Nephron progenitor cell (in vitro differentiated cells): ENCODE measurements at regions not wholly inside any gene's neighbourhood (a gene's known extent, or its start where the extent isn't known, plus 50 kb on each side); places are given as distances from the start of the nearest gene placed in this dataset.

Source experiments
- DNase-seq: peaks from one replicate; pipeline ENCODE4 v3.0.0; 2021
- H3K27ac Mint-ChIP-seq: 2 replicates; pipeline ENCODE4 v1.8.0; 2021; ENCODE audit warnings: mild to moderate bottlenecking, moderate library complexity, mixed read lengths
- H3K27me3 Mint-ChIP-seq: 2 replicates; pipeline ENCODE4 v1.8.0; 2021; ENCODE audit warnings: mild to moderate bottlenecking, low read depth, mixed read lengths; ENCODE audit not compliant: poor library complexity
- H3K36me3 Mint-ChIP-seq: 2 replicates; pipeline ENCODE4 v1.8.0; 2021; ENCODE audit warnings: low read depth, mixed read lengths
- H3K4me1 Mint-ChIP-seq: 2 replicates; pipeline ENCODE4 v1.8.0; 2021; ENCODE audit warnings: mixed read lengths
- H3K4me3 Mint-ChIP-seq: 2 replicates; pipeline ENCODE4 v1.8.0; 2021; ENCODE audit warnings: mild to moderate bottlenecking, moderate library complexity, mixed read lengths
- H3K9me3 Mint-ChIP-seq: 2 replicates; pipeline ENCODE4 v1.8.0; 2021; ENCODE audit warnings: mild to moderate bottlenecking, moderate library complexity, mixed read lengths
- TF ChIP-seq, protein P1 (sequence below): fragments of 200-600 bp; sonication (generic); IDR thresholded peaks from 2 replicates; pipeline ENCODE4 v1.5.0; 2021; ENCODE audit warnings: antibody characterized with exemption

GRCh38 chr15:81907521-81907920, 138.3 kb downstream of the MEX3B start:
- Mint-ChIP-seq H3K36me3 (peaks cover 26% of the 10 kb centered on the region), H3K4me3 (no peak overlapping the region), H3K4me1 (peaks cover 10% of the 10 kb centered on the region), H3K27me3 (no peaks in the 10 kb centered on the region), H3K9me3 (peaks cover 4% of the 10 kb centered on the region), H3K27ac (no peak overlapping the region)
- no peak for DNase-seq
- TF ChIP-seq, protein P1, sequence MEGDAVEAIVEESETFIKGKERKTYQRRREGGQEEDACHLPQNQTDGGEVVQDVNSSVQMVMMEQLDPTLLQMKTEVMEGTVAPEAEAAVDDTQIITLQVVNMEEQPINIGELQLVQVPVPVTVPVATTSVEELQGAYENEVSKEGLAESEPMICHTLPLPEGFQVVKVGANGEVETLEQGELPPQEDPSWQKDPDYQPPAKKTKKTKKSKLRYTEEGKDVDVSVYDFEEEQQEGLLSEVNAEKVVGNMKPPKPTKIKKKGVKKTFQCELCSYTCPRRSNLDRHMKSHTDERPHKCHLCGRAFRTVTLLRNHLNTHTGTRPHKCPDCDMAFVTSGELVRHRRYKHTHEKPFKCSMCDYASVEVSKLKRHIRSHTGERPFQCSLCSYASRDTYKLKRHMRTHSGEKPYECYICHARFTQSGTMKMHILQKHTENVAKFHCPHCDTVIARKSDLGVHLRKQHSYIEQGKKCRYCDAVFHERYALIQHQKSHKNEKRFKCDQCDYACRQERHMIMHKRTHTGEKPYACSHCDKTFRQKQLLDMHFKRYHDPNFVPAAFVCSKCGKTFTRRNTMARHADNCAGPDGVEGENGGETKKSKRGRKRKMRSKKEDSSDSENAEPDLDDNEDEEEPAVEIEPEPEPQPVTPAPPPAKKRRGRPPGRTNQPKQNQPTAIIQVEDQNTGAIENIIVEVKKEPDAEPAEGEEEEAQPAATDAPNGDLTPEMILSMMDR = no peak

GRCh38 chr15:81905889-81906288, 139.9 kb downstream of the MEX3B start:
- Mint-ChIP-seq H3K4me3 (no peak overlapping the region), H3K4me1 (peaks cover 13% of the 10 kb centered on the region), H3K36me3 (peaks cover 36% of the 10 kb centered on the region), H3K27me3 (no peaks in the 10 kb centered on the region), H3K9me3 (peaks cover 4% of the 10 kb centered on the region), H3K27ac (no peak overlapping the region)
- TF ChIP-seq, protein P1 = no peak
- DNase-seq = no peak

DNA sequence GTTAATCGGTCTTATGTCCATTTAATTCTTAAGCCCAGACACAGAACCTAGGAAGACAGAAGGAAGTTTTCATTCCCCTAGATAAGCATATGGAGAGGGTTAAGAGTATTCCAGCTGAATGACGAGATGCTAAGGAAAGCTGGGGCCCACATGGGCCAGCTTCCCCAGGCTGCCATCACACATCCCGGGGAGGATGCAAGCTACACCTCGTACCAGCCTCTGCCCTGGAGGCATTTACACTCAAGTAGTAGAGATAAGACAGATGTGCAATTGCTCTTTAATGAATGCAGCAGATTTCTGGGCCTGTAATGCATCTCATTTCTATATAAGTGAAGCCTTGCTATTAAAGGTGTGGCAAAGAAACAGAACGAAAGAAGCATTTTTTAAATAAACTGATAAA, 144.5 kb downstream of the MEX3B start:
- DNase-seq = no peak
- Mint-ChIP-seq H3K4me1 (peaks cover 5% of the 10 kb centered on the region), H3K9me3 (peaks cover under 1% of the 10 kb centered on the region), H3K36me3 (peaks cover 39% of the 10 kb centered on the region), H3K27ac (no peak overlapping the region), H3K4me3 (no peak overlapping the region), H3K27me3 (no peaks in the 10 kb centered on the region)
- TF ChIP-seq, protein P1 = no peak

DNA sequence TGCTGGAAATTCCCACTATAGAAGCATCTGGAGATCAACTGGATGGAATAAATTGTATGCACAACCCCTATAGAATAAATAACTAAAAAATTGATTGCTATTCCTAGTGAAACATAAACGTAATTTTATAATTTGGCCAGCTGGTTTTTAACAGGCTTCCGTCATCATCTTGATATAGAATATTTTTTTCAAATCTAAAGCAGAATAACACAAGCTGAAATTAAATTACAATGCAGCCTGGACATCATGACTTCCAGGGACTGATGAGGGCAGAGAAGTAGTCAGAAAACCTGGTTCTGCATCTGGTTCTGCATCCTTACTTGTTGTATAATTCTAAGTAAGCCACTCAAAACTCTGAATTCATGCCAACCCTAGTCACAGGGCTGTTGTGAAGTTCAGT, 146.1 kb downstream of the MEX3B start:
- no peak overlapping the region for H3K27ac Mint-ChIP-seq
- TF ChIP-seq, protein P1 = no peak
- H3K9me3 Mint-ChIP-seq = no peaks in the 10 kb centered on the region
- H3K36me3 Mint-ChIP-seq = peaks cover 32% of the 10 kb centered on the region
- no peak overlapping the region for H3K4me3 Mint-ChIP-seq
- H3K4me1 Mint-ChIP-seq = peaks cover 5% of the 10 kb centered on the region
- no peak for DNase-seq
- H3K27me3 Mint-ChIP-seq = no peaks in the 10 kb centered on the region

GRCh38 chr15:81899024-81899423, 146.8 kb downstream of the MEX3B start:
- Mint-ChIP-seq H3K4me3 (no peak overlapping the region), H3K4me1 (peaks cover 10% of the 10 kb centered on the region), H3K9me3 (no peaks in the 10 kb centered on the region), H3K36me3 (peaks cover 32% of the 10 kb centered on the region), H3K27ac (no peak overlapping the region), H3K27me3 (no peaks in the 10 kb centered on the region)
- TF ChIP-seq, protein P1 = no peak
- DNase-seq = no peak

DNA sequence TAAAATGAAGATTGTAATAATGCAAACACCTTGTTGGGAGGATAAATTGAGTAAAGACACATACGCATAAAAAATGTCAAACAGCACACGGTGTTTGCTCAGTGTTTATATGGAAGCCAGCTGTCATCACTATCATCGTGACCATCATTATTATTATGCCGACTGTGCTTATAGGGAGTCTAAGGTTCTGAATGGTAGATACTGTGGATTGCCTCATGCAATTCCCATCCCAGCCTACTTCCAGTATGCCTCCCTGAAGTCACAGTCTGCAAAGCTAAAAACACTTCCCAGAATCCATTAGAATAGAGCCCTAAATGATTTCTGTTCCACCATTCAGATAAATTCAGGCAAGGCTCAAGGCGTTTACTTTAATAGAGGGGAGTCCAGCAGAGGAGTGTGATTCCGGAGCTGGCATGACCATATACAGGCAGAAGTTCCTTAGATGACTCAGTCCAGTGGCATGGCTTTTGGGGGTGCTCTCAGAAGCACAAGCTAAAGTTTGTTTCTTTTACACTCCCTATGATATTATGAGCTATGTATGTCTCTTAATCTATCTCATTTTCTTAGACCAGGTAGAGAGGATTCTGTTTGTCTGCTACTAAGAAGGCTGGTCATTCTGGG, 148.7 kb downstream of the MEX3B start:
- Mint-ChIP-seq H3K4me3 (no peak overlapping the region), H3K4me1 (peaks cover 28% of the 10 kb centered on the region), H3K27me3 (no peaks in the 10 kb centered on the region), H3K36me3 (peaks cover 23% of the 10 kb centered on the region), H3K9me3 (no peaks in the 10 kb centered on the region), H3K27ac (no peak overlapping the region)
- TF ChIP-seq, protein P1 = no peak
- no peak for DNase-seq
